HG03439 (cell line): ENCODE measurements at regions not wholly inside any gene's neighbourhood (a gene's known extent, or its start where the extent isn't known, plus 50 kb on each side); places are given as distances from the start of the nearest gene placed in this dataset.

Source experiments
- ATAC-seq: cut with Tn5 transposase; IDR thresholded peaks from one replicate; pipeline ENCODE4 v1.9.1; 2021; ENCODE audit warnings: mild to moderate bottlenecking, moderate library complexity; ENCODE audit not compliant: unreplicated experiment

- no peak for ATAC-seq
Measured at GRCh38 chr13:40185414-40185813, 481.0 kb downstream of the FOXO1 start.

- no peak for ATAC-seq
Measured at GRCh38 chr13:40186041-40186440, 480.4 kb downstream of the FOXO1 start.

GRCh38 chr13:40186626-40187323 is 479.7 kb downstream of the FOXO1 start:
- no peak for ATAC-seq

- ATAC-seq: no peak
Measured at GRCh38 chr13:40187324-40187795, 479.1 kb downstream of the FOXO1 start.

GRCh38 chr13:40187841-40188591 is 478.4 kb downstream of the FOXO1 start:
- ATAC-seq: no peak

GRCh38 chr13:40189426-40189825 is 477.0 kb downstream of the FOXO1 start:
- no peak for ATAC-seq

- no peak for ATAC-seq
Measured at GRCh38 chr13:40189898-40190630, 476.4 kb downstream of the FOXO1 start.

GRCh38 chr13:40190641-40191100 is 475.8 kb downstream of the FOXO1 start:
- ATAC-seq: no peak

- no peak for ATAC-seq
Measured at GRCh38 chr13:40191186-40191980, 475.1 kb downstream of the FOXO1 start.

- ATAC-seq: no peak
Measured at GRCh38 chr13:40192452-40192851, 474.0 kb downstream of the FOXO1 start.

GRCh38 chr13:40192858-40193257 is 473.6 kb downstream of the FOXO1 start:
- ATAC-seq: no peak

GRCh38 chr13:40193286-40194223 is 472.9 kb downstream of the FOXO1 start:
- ATAC-seq: no peak

GRCh38 chr13:40194224-40194806 is 472.1 kb downstream of the FOXO1 start:
- ATAC-seq: no peak

- ATAC-seq: no peak
Measured at GRCh38 chr13:40197049-40197448, 469.4 kb downstream of the FOXO1 start.

GRCh38 chr13:40197936-40198595 is 468.4 kb downstream of the FOXO1 start:
- ATAC-seq: no peak

GRCh38 chr13:40200273-40200978 is 466.0 kb downstream of the FOXO1 start:
- no peak for ATAC-seq

GRCh38 chr13:40204246-40204645 is 462.2 kb downstream of the FOXO1 start:
- ATAC-seq: no peak

GRCh38 chr13:40205771-40206240 is 460.6 kb downstream of the FOXO1 start:
- ATAC-seq: no peak
